GM21390 (cell line): ENCODE measurements at regions not wholly inside any gene's neighbourhood (a gene's known extent, or its start where the extent isn't known, plus 50 kb on each side); places are given as distances from the start of the nearest gene placed in this dataset.

Experiments used
- ATAC-seq: cut with Tn5 transposase; IDR thresholded peaks from one replicate; pipeline ENCODE4 v1.9.1; 2021; ENCODE audit not compliant: unreplicated experiment

GRCh38 chr12:16719713-16720416 lies 113.9 kb upstream of the LMO3 start:
- no peak for ATAC-seq

- no peak for ATAC-seq
Measured at GRCh38 chr12:16716928-16717327, 111.0 kb upstream of the LMO3 start.

DNA sequence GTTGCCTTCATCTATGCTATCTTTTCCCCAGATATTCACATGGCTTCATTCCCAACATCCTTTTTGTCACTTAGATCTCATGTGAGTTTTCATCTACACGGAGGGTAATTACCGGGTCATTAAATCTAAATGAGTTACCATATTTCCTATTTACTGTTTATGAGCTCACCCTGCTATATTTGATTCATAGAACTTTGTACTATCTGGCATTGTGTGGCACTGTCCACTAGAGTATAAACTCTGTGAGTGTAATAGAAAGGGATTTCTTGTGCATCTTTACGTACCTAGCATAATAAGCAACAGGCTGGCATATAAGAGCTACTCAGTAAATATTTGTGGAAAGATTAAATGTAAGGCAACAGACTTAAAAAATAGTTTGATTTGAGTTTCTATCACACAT lies 86.1 kb upstream of the LMO3 start:
- no peak for ATAC-seq

GRCh38 chr12:16691624-16692023 lies 85.7 kb upstream of the LMO3 start:
- ATAC-seq, result no peak

GRCh38 chr12:16688200-16688599 lies 82.2 kb upstream of the LMO3 start:
- no peak for ATAC-seq

- ATAC-seq, result no peak
Measured at GRCh38 chr12:16685107-16685506, 79.1 kb upstream of the LMO3 start.

DNA sequence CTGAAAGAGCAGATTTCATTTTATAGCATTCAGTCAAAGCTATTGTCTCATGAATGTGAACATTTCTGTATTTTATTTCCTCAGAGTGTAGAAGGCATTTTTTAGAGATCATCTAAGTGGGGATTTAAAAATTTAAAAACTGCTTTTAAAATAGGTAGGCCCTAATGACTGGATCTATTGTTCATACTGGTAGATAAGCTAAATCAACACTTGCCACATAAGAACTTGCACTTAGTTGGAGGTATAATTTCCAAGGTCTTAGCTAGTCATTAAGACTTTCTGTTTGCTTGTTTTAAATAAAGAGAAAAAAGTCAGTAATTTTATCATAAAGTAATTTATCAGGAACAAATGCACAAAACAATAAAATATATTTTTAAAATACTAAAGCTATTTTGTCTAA lies 75.2 kb upstream of the LMO3 start:
- no peak for ATAC-seq

DNA sequence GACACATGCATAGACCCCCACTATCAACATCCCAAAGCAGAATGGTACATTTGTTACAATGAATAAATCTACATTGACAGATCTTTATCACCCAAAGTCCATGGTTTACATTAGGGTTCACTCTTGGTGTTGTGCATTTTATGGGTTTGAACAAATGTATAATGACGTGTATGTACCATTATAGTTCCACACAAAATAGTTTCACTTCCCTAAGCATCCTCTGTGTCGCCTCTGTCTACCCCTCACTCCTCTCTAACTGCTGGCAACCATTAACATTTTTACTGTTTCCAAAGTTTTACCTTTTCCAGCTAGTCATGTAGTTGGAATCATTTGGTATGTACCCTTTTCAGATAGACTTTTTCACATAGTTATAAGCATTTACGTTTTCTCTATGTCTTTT lies 69.5 kb upstream of the LMO3 start:
- no peak for ATAC-seq

DNA sequence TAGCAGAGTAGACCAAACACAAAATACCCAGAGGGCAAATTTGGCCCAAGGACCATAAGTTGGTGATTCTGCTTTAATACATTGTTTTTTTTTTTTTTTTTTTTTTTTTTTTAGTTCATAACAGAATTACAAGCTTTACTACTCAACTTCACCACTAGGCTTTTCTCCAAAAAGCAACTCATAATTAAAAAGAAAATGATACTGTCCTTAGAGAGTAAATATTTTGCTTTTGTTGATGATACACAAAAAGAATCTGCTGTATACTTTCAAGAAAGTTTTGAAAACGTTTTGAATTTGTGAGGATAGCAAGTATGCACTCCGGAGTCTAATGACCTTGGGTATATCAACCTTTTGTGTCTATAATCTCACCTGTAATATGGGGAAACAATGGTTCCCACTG lies 68.9 kb upstream of the LMO3 start:
- no peak for ATAC-seq

- no peak for ATAC-seq
Measured at GRCh38 chr12:16670456-16671050, 64.6 kb upstream of the LMO3 start.

- no peak for ATAC-seq
Measured at GRCh38 chr12:16669756-16670155, 63.8 kb upstream of the LMO3 start.

GRCh38 chr12:16668198-16668597 lies 62.2 kb upstream of the LMO3 start:
- ATAC-seq, result no peak

DNA sequence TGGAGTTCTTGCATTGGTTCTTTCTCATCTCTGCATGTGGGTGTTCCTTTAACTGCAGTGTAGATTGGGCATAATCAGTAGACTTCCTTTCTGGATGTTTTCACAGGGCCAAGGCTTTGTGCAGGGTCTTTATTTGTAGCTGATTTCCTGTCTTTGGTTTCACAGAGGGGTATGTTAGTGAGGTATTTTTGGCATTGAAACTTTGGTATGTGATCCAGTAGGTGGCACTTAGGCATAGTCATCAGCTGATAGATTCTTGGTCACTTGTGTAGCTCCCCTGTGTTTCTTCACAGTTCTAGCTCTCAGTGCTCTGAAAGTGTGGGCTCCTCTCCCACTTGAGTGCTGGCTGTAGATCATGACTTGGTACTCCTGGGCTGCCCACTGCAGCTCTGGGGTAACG lies 52.7 kb upstream of the LMO3 start:
- no peak for ATAC-seq
